Hepatocyte (in vitro differentiated cells): ENCODE measurements at regions not wholly inside any gene's neighbourhood (a gene's known extent, or its start where the extent isn't known, plus 50 kb on each side); places are given as distances from the start of the nearest gene placed in this dataset.

Experiments used
- DNase-seq: peaks from one replicate; pipeline ENCODE4 v3.0.0-alpha.2; 2016; ENCODE audit warnings: low spot score
- H2AFZ ChIP-seq: fragments of 200-600 bp; sonication (generic); 2 replicates; pipeline ENCODE4 v1.6.0; 2016; ENCODE audit warnings: antibody characterized with exemption, mild to moderate bottlenecking
- H3K27ac ChIP-seq: fragments of 200-600 bp; sonication (generic); 2 replicates; pipeline ENCODE4 v1.5.1; 2016; ENCODE audit warnings: mild to moderate bottlenecking
- H3K27me3 ChIP-seq: fragments of 200-600 bp; sonication (generic); 2 replicates; pipeline ENCODE4 v1.6.1; 2016
- H3K36me3 ChIP-seq: fragments of 200-600 bp; sonication (generic); replicated peaks from 2 replicates; pipeline ENCODE4 v1.5.1; 2016; ENCODE audit warnings: low read depth; ENCODE audit not compliant: insufficient read depth
- H3K4me1 ChIP-seq: fragments of 200-600 bp; sonication (generic); 2 replicates; pipeline ENCODE4 v1.5.1; 2016; ENCODE audit warnings: mild to moderate bottlenecking, moderate library complexity; ENCODE audit not compliant: insufficient read depth
- H3K4me2 ChIP-seq: fragments of 200-600 bp; sonication (generic); 2 replicates; pipeline ENCODE4 v1.6.0; 2016
- H3K4me3 ChIP-seq: fragments of 200-600 bp; sonication (generic); 2 replicates; pipeline ENCODE4 v1.5.1; 2016; ENCODE audit warnings: mild to moderate bottlenecking
- H3K79me2 ChIP-seq: fragments of 200-600 bp; sonication (generic); 2 replicates; pipeline ENCODE4 v1.6.0; 2017; ENCODE audit warnings: mild to moderate bottlenecking
- H3K9me2 ChIP-seq: fragments of 200-600 bp; sonication (generic); replicated peaks from 2 replicates; pipeline ENCODE4 v1.6.0; 2017; ENCODE audit warnings: mild to moderate bottlenecking; ENCODE audit not compliant: insufficient read depth
- H3K9me3 ChIP-seq: fragments of 200-600 bp; sonication (generic); 2 replicates; pipeline ENCODE4 v1.5.1; 2016; ENCODE audit warnings: low read depth, mild to moderate bottlenecking
- H4K20me1 ChIP-seq: fragments of 200-600 bp; sonication (generic); 2 replicates; pipeline ENCODE4 v1.6.0; 2016; ENCODE audit warnings: mild to moderate bottlenecking; ENCODE audit not compliant: insufficient read depth, poor library complexity, severe bottlenecking
- EZH2 ChIP-seq: fragments of 200-600 bp; sonication (generic); IDR thresholded peaks from 2 replicates; pipeline ENCODE4 v1.6.1; 2016; ENCODE audit warnings: antibody characterized with exemption, mild to moderate bottlenecking, borderline replicate concordance
- EZH2phosphoT487 ChIP-seq: fragments of 200-600 bp; sonication (generic); IDR thresholded peaks from one replicate; pipeline ENCODE4 v1.6.1; 2018; ENCODE audit warnings: antibody characterized with exemption, mild to moderate bottlenecking, low read depth, moderate library complexity; ENCODE audit not compliant: unreplicated experiment, severe bottlenecking
- WGBS: methylation state at CpG from one replicate; pipeline ENCODE4 v1.1.6; 2016; ENCODE audit warnings: low lambda C conversion rate; ENCODE audit errors: missing lambda C conversion rate; 5-methylcytosine and 5-hydroxymethylcytosine counted together
- TF ChIP-seq, protein P1 (sequence below): fragments of 200-600 bp; sonication (generic); IDR thresholded peaks from 2 replicates; pipeline ENCODE4 v1.5.1; 2016; ENCODE audit warnings: antibody characterized with exemption, mild to moderate bottlenecking; ENCODE audit not compliant: poor library complexity

DNA sequence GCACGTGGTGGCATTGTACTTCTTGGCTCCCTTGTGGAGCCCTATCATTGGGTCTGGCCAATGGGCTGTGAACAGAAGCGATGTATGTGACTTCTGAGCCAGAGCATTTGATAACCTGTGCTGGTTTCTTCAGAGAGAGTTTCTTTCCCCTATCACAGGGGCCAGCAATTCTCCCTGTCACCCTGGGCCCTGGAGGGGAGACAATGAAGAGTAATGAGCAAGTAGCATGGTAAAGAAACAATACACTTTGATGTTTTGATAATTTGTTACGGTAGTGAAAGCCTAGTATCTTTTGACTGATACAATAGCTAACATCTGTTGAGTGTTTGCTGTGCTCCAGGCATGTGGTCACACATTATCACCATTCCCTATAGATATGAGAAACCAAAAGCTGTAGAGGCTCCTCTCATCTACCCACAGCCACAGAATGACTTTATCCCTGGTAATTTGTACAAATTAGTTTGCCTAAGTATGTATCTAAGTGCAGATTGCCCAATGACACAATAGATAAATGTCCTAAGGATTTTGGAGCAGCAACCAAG is 113.4 kb upstream of the SVIL start:
- Histone ChIP-seq H3K27me3 (no peaks in the 10 kb centered on the region), H4K20me1 (no peaks in the 10 kb centered on the region), H3K4me2 (no peak overlapping the region), H3K4me3 (no peak overlapping the region), H3K36me3 (no peaks in the 10 kb centered on the region), H3K27ac (no peak overlapping the region), H2AFZ (no peak overlapping the region), H3K79me2 (no peaks in the 10 kb centered on the region), H3K4me1 (no peaks in the 10 kb centered on the region), H3K9me2 (no peaks in the 10 kb centered on the region), H3K9me3 (no peaks in the 10 kb centered on the region)
- no peak for DNase-seq
- TF ChIP-seq EZH2phosphoT487 (no peak), EZH2 (no peak)
- TF ChIP-seq, protein P1, sequence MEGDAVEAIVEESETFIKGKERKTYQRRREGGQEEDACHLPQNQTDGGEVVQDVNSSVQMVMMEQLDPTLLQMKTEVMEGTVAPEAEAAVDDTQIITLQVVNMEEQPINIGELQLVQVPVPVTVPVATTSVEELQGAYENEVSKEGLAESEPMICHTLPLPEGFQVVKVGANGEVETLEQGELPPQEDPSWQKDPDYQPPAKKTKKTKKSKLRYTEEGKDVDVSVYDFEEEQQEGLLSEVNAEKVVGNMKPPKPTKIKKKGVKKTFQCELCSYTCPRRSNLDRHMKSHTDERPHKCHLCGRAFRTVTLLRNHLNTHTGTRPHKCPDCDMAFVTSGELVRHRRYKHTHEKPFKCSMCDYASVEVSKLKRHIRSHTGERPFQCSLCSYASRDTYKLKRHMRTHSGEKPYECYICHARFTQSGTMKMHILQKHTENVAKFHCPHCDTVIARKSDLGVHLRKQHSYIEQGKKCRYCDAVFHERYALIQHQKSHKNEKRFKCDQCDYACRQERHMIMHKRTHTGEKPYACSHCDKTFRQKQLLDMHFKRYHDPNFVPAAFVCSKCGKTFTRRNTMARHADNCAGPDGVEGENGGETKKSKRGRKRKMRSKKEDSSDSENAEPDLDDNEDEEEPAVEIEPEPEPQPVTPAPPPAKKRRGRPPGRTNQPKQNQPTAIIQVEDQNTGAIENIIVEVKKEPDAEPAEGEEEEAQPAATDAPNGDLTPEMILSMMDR: no peak
- WGBS: 84% methylated on average over 3 of the region's 3 CpGs

DNA sequence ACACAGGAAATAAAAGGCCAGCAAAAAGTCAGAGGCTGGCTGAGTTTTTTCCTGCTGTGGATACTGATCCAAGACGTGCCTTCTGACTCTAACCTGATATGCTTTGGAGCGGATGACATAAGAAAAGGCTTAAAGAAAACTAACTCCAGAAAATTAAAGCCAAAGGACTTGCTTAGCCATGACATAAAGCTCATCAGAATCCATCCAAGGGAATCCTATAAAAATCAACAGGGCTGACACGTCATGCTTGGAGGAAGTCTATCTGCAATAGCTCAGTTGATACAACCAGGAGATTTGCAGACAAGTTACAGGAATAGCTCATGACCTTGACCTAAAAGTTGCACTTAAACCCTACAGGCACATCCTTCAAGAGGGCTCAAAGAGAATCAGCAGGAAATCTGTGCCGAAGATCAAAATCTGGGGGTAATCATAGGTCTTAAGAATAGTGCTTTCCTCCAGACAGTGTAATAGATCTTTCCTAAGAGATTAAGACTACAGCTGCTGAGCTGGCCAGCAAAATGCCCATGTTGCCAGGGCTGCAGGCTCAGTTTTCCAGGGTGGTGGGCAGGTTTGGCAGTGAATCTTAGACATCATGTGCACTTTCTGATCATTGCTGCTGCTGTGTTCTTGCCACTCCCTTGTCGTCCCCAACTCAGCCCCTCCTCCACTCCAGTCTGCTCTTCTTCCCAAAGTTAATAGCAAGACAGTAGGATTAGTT is 111.5 kb upstream of the SVIL start:
- no peak overlapping the region for H3K27ac ChIP-seq
- H3K79me2 ChIP-seq: no peaks in the 10 kb centered on the region
- no peaks in the 10 kb centered on the region for H3K4me1 ChIP-seq
- H4K20me1 ChIP-seq: no peaks in the 10 kb centered on the region
- no peaks in the 10 kb centered on the region for H3K9me3 ChIP-seq
- H2AFZ ChIP-seq: no peak overlapping the region
- no peak overlapping the region for H3K4me2 ChIP-seq
- no peaks in the 10 kb centered on the region for H3K9me2 ChIP-seq
- WGBS: 53% methylated on average over 5 of the region's 5 CpGs
- DNase-seq: no peak
- no peaks in the 10 kb centered on the region for H3K36me3 ChIP-seq
- H3K4me3 ChIP-seq: no peak overlapping the region
- no peak for TF ChIP-seq EZH2phosphoT487
- TF ChIP-seq, protein P1: no peak
- TF ChIP-seq EZH2: no peak
- no peaks in the 10 kb centered on the region for H3K27me3 ChIP-seq

DNA sequence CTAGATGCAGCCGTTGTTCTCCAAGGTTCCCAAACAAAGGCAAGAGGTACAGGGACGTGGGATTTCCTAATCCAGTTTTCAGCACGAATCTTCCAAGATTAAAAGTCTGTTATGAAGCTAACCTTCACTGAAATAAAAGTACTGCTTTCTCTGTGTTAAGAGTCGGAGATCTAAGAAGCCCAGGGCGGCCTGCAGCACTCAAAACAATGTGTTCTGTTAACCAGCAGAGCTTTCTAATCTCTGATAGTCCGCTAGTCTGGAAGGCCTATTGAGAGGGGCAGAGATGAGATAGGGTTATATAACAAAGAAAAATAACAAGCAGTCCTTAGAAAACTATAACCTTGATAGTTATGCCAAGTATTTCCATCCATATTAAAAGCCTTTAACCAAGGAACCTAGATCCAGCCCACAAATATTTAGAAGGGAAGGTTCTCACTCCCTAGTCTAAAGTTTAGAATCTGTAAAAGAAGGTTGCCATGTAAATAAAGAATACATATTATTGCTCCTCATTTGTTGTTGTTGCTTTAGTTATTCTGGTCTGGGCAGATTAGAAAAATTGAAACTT is 106.3 kb upstream of the SVIL start:
- H3K27me3 ChIP-seq: no peaks in the 10 kb centered on the region
- H3K79me2 ChIP-seq: no peaks in the 10 kb centered on the region
- 63% methylated on average over 6 of the region's 6 CpGs for WGBS
- no peaks in the 10 kb centered on the region for H3K9me2 ChIP-seq
- H4K20me1 ChIP-seq: no peaks in the 10 kb centered on the region
- TF ChIP-seq, protein P1: no peak
- no peak for TF ChIP-seq EZH2phosphoT487
- TF ChIP-seq EZH2: no peak
- no peaks in the 10 kb centered on the region for H3K9me3 ChIP-seq
- peaks cover 8% of the 10 kb centered on the region for H3K4me1 ChIP-seq
- H3K4me3 ChIP-seq: no peak overlapping the region
- no peak for DNase-seq
- H2AFZ ChIP-seq: peak overlapping the region; percentile 31
- no peaks in the 10 kb centered on the region for H3K36me3 ChIP-seq
- no peak overlapping the region for H3K4me2 ChIP-seq
- no peak overlapping the region for H3K27ac ChIP-seq
